NCI-H226 (cell line): ENCODE measurements at regions not wholly inside any gene's neighbourhood (a gene's known extent, or its start where the extent isn't known, plus 50 kb on each side); places are given as distances from the start of the nearest gene placed in this dataset.
A peak's percentile ranks its signal among the peaks of the same experiment; 100 is the strongest.

Experiments
- DNase-seq: peaks from one replicate; pipeline ENCODE4 v3.0.0-alpha.2; 2015

DNA sequence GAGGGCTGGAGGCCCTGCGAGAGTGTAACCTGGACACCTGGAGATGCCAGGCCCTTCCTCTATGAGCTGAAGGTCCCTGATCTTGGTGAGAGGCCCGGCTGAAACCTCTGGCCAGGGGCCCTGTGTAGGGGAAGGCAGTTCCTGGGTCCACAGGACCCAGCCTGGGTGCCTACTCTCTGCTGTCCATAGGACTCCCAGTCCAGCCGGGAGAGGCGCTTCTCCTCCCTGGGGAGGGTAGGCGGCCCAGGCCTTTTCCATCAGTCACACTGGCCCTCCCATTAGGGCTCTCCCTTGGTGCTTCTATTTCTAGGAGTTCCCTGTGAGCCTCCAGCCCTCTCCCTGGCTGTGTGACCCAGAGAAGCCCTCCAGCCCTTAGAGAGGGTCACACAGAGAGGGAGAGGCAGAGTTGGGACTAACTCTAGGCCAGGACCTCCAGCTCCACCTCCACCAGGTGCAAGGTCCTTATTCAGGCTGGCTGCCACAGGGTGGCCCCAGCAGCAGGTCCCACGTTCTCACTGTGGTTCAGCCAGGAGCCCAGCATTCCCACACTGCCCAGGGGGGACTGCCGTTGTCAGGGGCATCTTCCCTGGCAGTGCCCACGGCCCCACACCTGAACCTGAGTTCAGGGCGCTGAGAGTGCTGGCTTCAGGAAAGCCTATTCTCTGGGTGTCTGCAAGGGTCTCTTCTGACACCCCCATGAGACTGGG is 146.8 kb downstream of the SMAD6 start:
- DNase-seq = no peak

DNA sequence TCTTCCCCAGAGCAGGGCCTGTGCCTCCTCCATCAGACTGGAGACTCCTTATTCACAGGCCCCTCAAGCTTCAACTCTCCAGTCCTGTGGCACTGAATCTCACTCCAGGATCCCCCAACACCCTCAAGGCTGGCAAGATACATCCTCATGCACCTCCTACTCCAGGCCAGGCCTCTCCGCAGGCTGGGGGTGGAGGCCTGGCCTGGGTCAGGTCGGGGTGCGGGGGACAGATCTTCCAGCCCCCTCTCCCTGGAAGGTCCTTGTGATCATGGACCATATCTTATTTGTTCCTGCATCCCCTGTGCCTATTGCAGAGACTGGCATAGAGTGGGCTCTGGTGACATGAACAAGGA is 147.3 kb downstream of the SMAD6 start:
- no peak for DNase-seq

DNA sequence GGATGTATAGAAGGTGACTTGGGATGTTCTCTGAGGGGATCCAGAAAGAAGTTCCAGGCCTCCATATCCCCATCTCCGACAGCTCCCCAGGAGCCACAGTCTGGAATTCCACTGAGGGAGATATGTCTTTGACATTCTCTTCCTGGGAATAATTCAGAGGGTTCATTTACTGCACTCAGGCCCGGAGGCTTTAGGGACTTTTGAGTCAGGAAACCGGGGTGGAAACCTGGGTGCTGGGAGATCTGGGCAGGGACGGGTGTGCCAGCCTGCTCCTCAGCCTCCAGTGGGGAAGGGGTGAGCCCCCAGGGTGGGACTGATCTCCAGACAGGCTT is 147.7 kb downstream of the SMAD6 start:
- no peak for DNase-seq

DNA sequence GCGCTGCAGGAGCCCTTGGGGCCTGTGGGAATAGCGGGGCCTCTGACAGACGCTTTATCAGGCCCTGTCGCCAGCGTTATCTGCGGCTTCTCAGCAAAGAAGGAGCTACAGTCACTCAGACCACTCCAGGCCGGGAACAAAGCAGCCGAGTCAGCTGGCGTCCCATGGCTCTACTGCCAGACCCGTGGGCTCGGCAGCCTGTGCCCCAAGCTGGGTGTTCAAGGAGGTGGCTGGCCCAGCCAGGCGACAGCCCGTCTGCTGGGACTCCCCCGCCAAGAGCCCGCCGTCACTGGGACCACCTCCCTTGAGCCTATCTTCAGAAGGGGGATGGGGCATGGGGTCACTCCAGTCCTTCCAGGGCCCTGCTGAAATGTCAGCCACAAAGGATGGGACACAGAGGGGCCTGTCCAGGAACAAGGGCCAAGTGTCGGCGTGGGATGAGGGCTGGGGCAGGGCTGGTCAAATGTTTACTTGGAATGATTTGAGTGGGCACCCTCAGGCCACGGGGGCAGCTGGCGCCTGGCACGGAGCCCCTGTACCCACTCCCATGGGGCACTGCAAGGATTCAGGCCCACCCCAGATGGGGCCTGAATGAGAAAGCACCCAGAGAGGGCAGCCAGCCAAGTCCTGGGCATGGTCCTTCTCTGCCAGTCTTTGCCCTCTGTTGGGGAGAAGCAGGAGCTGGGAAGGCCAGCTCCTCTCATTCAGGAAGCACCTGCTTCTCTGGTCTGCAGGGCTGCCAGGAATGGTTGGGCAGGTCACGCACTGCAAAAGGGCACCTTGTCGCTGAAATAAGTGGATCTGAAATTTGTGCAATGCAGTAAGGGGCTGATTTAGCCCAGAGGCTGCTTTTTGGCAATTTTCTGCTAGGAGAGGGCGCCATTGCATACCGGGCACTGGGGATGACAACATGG is 148.3 kb downstream of the SMAD6 start:
- DNase-seq = no peak

DNA sequence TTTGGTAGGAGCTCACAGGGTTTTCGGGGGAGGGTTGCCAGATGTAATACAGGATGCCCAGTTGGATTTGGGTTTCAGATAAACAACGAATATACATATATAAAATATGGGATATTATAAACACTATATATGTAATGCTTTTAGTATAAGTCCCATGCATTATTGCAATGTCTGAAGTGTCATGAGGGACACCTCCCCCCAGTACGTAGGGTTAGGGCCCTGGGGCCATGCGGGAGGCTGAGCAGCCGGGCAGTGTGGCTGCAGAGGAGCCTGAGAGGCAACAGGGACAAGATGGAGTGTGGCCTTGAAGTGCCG is 148.9 kb downstream of the SMAD6 start:
- DNase-seq = no peak

DNA sequence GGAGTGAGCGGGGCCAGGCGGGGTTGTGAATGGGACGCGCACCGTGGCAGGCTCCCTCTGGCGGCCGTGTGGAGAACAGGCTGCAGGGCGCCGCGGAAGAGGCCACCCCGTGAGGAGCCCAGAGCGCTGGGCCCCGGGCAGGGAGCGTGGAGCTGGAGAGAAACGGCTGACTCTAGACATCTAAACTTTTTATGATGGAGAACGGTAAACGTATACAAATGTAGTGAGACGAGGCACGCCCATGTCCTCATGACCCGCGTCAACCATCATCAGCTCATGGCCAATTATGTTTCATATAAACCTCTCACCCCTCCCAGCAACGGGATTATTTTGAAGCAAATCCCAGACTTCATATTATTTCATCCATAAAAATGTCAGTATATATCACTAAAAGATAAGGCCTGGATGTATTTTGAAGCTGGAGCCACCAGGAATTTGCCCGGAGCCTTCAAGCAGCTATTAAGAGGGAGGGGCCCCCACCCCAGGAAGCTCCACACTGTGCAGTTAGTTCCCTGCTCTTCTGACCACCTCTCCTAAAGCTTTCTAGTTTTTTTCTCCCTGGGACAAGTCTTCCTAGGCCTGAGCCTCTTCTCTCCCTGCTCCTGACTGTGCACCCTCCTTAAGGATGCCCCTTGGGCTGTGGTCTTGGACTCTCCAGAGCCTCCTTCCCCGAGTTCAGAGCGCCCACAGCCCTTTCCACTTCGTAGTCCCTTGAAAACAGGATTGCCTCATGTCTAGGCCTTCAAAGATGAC is 149.5 kb downstream of the SMAD6 start:
- DNase-seq = peak; percentile 77

DNA sequence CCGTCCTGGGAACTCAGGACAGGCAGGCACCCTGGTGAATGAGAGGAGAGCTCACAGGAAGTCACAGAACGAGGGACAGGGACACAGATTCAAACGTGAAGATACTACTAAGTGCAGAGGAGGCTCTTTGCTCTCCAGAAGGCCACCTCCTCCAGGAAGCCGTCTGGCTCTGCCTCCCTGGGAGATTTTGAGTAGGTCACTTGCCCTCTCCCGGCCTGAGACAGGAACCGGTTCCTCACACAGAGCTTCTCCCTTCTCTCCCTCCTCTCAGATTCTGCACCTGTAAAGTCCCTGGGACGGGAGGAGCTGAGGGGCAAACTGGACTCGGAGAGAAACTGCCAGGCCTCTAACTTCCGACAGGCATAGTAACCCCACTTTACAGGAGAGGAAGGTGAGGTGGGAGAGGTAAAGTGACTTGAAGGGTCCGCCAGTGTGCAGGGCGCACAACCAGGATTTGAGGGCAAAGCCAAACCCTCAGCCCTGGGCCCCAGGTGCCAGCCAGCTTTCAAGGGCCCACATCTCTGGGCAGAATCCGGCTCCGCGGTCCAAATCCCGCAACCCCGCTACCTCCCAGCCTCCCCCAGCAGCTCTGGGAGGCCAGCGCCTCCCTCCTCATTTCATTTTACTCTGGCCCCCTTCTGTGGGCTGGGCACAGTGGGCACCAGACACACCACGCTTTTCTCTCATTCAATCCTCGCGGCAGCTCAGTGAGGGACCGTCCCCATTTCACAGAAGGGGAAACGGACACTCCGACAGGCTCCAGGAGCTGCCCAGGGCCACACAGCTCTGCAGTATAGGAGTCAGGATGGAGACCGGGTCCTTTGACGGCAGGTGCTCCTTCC is 150.2 kb downstream of the SMAD6 start:
- DNase-seq = no peak

DNA sequence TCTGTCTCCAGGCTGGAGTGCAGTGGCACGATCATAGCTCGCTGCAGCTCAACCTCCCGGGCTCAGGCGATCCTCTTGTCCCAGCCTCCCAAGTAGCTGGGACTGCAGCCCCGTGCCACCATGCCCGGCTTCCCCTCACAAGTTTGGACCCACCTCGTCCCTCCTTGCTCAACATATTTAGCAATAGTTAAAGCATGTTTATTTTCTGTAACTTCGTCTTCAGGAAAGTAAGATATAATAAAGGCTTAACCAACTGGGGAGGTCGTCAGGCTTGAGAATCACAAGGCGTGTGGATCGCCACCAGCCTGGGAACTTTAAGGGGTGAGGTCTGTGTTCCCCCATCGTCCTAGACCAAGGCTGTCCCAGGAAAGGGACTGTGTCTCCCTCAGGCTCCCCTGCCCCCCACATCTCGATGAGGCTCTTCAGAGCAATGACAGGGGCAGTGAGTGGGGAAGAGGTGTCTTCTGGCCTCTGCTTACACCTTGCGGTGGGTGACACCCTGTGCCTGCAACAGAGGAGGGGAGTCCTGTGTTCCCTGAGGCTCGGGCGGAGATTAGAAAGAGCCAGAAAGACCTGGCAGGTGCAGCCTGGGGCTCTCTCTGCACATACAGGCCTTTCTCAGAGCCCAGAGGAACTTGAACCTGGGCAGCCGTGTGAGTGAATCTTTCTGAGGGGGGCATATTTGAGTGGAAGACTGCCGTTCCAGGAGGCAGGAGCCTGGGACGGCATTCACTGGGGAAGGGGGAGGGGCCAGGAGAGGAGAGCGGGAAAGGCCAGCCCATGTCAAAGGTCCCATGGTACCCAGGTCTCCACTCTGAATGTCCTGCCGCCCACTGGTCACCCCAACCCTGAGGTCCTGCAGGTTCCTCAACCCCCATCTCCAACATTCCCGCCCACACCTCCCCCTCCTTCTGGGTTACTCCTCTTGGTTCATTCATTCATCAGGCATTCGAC is 152.3 kb downstream of the SMAD6 start:
- DNase-seq = no peak

DNA sequence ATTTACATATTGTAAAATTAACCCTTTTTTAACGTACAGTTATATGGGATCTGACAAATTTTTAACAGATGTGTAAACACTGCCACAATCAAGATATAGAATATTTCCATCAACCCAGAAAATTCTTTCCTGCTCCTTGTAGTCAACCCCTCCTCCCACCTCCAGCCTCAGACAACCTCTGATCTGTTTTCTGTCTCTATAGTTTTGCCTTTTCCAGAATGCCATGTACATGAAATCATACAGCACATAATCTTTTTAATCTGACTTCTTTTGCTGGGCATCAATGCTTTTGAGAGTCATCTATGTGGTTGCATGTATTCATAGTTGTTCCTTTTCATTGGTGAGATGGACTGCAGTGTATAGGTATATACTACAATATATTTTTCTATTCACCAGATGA is 153.0 kb downstream of the SMAD6 start:
- no peak for DNase-seq

DNA sequence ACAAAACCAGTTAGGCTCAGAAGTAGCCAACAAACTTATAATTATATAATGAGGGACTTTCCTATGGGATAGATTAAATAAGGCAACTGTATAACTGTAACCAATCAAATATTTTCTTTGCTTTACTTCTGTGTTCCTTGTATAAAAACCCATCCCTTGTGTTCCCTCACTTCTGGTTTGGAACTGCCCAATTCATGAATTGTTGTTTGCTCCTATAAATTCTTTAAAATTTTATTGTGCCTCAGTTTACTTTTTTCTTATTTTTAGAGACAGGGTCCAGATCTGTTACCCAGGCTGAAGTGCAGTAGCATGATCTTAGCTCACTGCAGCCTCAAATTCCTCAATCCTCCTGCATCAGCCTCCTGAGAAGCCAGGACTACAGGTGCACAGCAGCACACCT is 155.7 kb downstream of the SMAD6 start:
- no peak for DNase-seq

DNA sequence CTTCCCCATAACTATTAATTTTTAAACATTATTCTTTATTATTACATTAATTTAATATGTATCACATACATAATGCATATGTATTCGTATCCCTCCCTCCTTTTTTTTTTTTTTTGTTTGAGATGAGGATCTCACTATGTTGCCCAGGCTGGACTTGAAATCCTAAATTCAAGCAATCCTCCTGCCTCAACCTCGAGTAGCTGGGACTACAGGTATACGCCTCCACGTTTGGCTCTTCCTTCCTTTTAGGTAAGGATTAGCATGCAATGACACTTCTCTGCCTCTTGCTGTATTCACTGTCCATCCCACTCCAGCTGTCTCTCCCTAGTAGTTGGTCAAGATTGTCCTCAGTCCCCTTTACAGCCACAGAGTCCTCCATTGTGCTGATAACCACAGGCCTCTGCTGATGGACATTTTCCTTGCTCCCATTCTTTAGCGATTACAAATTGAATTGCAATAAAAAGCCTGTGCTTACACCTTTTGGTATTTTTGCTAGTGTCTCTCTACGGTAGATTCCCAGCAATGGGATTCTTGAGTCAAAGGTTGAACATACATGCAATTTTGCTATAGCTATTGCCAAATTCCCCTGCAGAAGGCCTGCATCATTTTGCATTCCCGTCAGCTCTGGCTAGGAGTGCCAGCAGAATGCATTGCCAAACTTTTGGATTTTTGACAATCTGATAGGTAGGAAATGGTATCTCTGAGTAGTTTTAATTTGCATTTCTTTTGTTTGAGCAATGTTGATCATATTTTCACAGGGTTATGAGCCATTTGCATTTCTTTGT is 156.6 kb downstream of the SMAD6 start:
- DNase-seq = peak; percentile 41

DNA sequence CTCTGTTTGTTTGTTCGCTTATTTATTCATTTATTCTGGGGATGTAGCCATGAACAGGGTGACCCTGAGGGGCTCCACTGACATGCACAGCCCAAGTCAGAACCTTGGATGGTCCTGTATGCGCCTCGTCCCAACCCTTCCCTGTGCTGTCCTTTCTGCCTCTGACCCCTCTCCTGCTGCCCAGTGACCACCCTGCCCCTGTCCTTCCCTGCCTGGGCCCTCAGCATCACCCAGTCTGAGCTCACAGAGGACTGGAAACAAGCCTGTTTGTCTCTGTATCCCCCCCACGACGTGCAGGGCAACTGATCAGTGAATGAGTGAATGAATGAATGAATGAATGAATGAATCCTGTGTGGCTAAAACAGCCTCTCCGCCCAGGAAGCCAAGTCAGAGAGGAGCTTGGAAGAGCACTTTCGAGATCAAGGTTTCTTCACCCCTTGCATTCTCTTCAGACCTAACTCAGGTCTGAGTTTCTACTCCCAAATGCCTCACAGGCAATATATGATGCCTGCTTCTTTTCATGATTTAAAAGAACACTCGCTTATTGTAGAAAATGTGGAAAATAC is 157.7 kb downstream of the SMAD6 start:
- DNase-seq = no peak

DNA sequence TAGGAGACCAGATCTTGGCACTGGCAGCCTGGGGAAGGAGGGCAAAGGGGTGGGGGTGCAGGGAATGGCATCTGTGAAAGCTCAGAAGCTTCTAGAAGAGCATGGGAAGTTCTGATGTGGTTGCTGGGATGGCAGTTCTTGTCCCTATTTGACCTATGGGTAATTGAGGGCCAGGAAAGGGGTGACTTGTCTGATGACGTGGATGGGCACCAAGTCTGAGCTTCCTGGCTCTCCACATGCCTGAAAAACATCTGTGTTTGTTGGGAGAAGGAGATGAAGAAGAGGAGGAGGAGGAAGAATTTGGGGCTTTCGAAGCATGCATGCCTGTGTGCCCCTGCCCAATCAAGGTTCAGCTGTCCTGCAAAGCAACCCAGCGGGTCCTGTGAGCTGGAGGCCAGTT is 158.8 kb downstream of the SMAD6 start:
- no peak for DNase-seq

DNA sequence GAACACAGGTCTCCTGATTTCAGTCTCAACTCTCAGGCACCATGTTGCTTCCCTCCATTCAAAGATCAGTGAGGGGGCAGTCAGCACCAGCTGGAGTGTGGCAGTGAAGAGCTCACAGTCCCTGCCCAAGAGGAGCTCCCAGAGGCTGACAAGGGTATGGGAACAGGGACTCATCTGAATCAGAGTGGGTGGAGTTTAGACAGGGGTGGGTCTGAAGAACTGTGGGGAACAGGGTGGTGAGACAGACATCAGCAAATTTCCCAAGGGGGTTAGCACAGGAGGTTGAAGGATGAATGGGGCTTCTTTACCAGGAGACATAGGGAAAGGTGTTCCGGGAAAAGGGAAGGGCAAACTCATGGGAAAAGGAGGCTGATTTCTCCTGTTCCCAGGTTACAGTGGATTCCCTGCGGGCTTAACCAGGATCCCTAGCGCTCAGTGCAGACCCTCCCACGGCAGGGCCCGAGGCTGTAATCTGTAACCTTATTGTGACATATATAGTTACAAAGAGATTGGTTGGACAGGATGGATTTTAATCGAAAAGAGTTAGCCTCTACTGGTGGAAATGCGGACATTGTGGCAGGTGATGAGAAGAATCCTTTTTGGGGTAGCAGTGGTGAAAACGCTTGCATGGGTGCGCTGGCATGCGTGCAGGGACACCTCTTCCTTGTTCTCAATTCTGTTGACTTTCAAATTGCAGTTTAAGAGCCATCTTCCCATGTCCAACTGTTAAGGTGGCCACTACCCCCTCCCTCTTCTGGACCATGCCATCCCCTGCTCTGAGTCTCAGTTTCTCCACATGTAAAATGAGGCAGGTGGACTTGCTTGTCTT is 160.3 kb downstream of the SMAD6 start:
- peak; percentile 30 for DNase-seq

DNA sequence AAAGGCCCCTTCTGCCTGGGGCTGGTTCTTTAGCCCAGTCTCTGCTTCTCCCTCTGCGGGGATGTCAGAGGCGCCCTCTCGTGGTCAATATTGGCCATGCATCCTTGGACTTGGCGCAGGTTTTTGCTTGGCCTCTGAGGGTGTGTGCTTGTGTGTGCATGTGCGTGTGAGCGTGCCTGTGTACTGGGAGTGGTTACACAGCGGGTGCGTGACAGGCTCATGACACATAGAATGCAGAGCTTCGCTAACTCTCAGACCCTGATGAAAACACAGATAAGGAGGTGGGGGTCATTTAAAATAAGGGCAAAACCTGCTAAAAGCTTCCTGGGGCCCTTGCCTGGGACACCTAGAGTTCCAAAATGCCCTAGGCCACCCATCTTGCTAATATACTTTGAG is 160.9 kb downstream of the SMAD6 start:
- peak; percentile 74 for DNase-seq

DNA sequence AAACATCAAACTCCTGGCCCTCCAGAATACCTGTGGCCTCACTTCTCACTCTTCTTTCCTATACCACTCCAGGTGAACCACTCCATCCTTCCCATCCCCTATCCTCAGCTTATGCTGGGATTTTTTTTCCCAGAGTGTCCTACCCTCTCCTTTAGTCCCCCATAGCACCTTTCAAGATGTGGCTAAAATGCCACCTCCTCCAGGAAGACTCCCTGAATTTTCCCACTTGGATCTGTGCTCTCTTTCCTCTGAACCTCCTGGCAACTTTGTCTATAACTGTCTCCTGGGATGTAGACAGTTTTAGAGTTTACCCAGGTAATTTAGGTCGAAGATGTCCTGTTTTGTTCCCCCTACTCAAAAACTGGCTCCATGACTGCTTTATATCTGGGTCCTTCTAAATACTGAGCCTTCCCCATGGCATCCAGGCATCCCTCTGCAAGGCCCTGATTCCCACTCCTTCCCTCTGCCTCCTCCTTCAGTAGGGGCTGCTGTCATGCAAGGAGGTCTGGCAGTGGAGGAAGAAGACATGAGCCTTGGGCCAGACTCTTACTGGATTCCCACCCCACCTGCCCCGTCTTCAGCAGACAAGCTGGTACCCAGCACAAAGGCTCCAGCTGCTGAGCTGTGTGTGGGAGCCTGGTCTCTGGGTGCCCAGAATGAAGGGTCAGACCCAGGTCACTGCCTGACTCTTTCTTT is 161.5 kb downstream of the SMAD6 start:
- no peak for DNase-seq

DNA sequence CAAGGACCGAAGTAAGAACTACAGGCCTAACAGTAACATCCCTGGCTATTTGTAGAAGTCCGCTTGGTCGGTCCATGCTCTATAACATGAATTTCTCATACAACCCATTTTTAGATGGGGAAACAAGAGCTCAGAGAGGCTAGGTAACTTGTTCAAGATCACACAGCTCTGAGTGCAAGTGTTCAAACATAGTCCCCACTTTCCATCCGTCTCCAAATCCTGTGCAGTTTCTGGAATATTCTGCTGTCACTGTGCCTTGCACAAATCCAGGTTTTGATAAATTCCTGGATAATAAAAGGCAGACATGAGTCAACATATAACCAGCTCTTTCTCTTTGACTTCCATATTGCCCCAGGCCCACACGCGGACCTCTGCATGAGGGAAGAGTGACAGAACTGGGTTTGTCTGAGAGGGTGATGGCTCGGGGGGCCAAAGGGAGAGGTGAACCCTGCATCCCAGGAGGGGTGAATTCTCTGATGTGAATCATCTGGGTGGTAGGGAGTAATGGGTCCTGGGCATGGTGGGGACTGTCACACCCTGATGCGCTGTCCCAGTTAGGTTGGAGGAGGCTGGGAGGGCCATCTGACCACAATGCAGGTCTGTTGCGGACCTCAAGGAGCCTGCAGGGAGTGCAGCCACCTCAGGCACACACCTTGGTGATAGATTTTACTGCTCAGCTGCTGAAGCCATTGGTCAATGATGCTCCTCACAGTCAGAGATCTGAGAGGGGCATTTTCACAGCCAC is 162.2 kb downstream of the SMAD6 start:
- DNase-seq = no peak

DNA sequence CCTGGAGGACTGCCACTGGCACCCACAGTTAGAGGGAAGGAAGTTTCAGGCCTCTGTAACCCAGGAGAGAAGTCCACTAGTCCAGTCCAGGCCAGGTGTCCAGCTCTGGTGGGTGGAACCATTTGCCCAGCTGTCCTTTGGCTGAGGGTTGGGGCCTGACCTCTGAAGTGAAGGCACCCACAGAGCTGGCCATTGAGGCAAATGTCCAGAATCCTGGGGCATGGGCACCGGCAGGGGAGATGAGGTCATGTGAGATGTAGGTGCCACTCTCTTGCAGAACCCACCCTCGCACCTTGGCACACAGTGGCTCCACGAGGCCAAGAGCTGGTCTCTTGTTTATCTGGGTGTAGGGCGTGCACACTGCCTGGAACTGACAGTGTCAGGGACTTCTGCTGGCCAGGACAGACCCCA is 162.8 kb downstream of the SMAD6 start:
- no peak for DNase-seq
